ENCODE measurements at regions not wholly inside any gene's neighbourhood (a gene's known extent, or its start where the extent isn't known, plus 50 kb on each side); places are given as distances from the start of the nearest gene placed in this dataset.

- TF ChIP-seq POLR2A (IDR thresholded peaks at IDR 0.05; ENCODE audit: low read depth, low read length): no peak
- no peak for TF ChIP-seq POLR2AphosphoS5 (IDR thresholded peaks at IDR 0.05; ENCODE audit: low read depth, low read length)
Observed at GRCh38 chr3:135597855-135598254, 367.7 kb upstream of the PPP2R3A start.
